ENCODE measurements at regions not wholly inside any gene's neighbourhood (a gene's known extent, or its start where the extent isn't known, plus 50 kb on each side); places are given as distances from the start of the nearest gene placed in this dataset.
"Not testable (repeated sequence)": the region's sequence is repeated elsewhere in the genome, so short reads cannot be mapped to it uniquely, and the experiment has no call there.

DNA sequence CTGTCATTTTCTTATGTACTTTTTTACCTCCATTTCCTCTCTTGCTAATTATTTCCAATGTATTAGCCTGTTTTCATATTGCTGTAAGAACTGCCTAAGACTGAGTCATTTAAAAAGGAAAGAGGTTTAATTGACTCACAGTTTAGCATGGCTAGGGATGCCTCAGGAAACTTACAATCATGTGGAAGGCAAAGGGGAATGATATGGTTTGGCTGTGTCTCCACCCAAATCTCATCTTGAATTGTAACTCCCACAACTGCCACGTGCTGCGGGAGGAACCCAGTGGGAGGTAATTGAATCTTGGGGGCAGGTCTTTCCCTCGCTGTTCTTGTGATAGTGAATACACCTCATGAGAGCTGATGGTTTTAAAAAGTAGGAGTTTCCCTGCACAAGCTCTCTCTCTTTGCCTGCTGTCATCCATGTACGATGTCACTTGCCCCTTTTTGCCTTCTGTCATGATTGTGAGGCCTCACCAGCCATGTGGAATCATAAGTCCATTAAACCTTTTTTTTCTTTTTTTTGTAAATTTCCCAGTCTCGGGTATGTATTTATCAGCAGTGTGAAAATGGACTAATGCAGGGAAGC is 870.0 kb upstream of the INTU start:
- ATAC-seq = no peak
- no peaks in the 10 kb centered on the region for H3K36me3 Mint-ChIP-seq (ENCODE audit: low read depth)
- H3K27ac Mint-ChIP-seq = no peak overlapping the region
- intact Hi-C loops (cut with micrococcal nuclease) = no loop called here
- DNase-seq = no peak
- no peak overlapping the region for H3K4me3 Mint-ChIP-seq
- peaks cover 2% of the 10 kb centered on the region for H3K9me3 Mint-ChIP-seq
- CTCF ChIA-PET = no interaction called here
- POLR2A ChIA-PET = no interaction called here
- H3K4me1 Mint-ChIP-seq (ENCODE audit: low read depth) = no peaks in the 10 kb centered on the region
- TF ChIP-seq, protein P1, sequence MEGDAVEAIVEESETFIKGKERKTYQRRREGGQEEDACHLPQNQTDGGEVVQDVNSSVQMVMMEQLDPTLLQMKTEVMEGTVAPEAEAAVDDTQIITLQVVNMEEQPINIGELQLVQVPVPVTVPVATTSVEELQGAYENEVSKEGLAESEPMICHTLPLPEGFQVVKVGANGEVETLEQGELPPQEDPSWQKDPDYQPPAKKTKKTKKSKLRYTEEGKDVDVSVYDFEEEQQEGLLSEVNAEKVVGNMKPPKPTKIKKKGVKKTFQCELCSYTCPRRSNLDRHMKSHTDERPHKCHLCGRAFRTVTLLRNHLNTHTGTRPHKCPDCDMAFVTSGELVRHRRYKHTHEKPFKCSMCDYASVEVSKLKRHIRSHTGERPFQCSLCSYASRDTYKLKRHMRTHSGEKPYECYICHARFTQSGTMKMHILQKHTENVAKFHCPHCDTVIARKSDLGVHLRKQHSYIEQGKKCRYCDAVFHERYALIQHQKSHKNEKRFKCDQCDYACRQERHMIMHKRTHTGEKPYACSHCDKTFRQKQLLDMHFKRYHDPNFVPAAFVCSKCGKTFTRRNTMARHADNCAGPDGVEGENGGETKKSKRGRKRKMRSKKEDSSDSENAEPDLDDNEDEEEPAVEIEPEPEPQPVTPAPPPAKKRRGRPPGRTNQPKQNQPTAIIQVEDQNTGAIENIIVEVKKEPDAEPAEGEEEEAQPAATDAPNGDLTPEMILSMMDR (IDR thresholded peaks at IDR 0.05) = no peak
- no peaks in the 10 kb centered on the region for H3K27me3 Mint-ChIP-seq

DNA sequence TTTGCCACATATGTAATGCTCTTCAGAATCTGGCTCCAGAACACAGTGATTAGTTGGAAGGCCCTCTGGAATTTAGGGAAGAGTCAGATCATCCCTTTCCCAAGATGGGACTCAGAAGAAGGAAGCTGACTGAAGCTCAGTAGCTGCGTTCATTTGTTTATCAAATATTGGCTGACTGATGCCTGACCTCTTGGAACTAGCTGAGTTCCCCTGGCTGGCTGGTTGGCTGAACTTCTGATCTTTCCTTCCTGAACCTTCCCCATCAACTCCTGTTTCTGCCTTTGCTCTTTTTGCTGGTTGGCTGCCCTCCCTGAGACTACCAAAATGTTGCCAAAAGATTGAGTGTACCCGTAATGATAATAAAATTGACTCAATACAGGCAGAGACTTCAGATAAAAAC is 866.5 kb upstream of the INTU start:
- CTCF ChIA-PET = no interaction called here
- no peaks in the 10 kb centered on the region for H3K36me3 Mint-ChIP-seq (ENCODE audit: low read depth)
- ATAC-seq = no peak
- TF ChIP-seq, protein P1 (IDR thresholded peaks at IDR 0.05) = no peak
- POLR2A ChIA-PET = no interaction called here
- H3K27me3 Mint-ChIP-seq = no peaks in the 10 kb centered on the region
- no peak overlapping the region for H3K27ac Mint-ChIP-seq
- no peaks in the 10 kb centered on the region for H3K4me1 Mint-ChIP-seq (ENCODE audit: low read depth)
- H3K9me3 Mint-ChIP-seq = peaks cover 2% of the 10 kb centered on the region
- intact Hi-C loops (cut with micrococcal nuclease) = no loop called here
- H3K4me3 Mint-ChIP-seq = no peak overlapping the region
- DNase-seq = no peak

DNA sequence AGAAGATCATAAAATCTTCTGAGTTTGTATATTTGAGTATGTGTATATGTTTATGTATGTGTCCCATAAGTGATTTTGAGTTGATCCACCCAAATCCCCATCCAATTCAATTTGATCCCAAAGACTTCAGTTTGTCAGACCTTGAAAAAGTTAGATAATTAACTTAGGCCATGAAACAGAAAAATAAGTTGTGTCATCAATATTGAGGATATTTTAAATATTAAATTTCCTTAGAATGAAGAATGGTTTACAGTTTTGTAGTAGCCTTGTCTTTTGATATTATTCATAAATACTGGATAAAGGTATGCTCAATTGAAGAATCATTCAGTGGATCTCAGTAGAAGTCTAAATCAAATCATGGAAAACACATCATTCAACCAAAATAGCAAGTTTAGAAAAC is 864.4 kb upstream of the INTU start:
- ATAC-seq (no peak), DNase-seq (no peak)
- ChIA-PET CTCF (no interaction called here), POLR2A (no interaction called here)
- H3K27me3 Mint-ChIP-seq = no peaks in the 10 kb centered on the region
- H3K4me3 Mint-ChIP-seq = no peak overlapping the region
- intact Hi-C loops (cut with micrococcal nuclease) = no loop called here
- H3K36me3 Mint-ChIP-seq (ENCODE audit: low read depth) = no peaks in the 10 kb centered on the region
- H3K4me1 Mint-ChIP-seq (ENCODE audit: low read depth) = no peaks in the 10 kb centered on the region
- TF ChIP-seq, protein P1 (IDR thresholded peaks at IDR 0.05) = no peak
- peaks cover 3% of the 10 kb centered on the region for H3K9me3 Mint-ChIP-seq
- H3K27ac Mint-ChIP-seq = no peak overlapping the region

DNA sequence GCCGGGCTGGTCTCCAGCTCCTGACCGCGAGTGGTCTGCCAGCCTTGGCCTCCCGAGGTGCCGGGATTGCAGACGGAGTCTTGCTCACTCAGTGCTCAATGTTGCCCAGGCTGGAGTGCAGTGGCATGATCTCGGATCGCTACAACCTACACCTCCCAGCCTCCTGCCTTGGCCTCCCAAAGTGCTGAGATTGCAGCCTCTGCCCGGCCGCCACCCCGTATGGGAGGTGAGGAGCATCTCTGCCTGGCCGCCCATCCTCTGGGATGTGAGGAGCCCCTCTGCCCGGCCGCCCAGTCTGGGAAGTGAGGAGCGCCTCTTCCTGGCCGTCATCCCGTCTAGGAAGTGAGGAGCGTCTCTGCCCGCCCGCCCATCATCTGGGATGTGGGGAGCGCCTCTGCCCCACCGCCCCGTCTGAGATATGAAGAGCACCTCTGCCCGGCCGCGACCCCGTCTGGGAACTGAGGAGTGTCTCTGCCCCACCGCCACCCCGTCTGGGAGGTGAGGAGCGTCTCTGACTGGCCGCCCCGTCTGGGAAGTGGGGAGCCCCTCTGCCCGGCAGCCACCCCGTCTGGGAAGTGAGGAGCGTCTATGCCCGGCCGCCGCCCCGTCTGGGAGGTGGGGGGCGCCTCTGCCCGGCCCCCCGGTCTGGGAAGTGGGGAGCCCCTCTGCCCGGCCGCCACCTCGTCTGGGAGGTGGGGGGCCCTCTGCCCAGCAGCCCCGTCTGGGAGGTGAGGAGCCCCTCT is 861.8 kb upstream of the INTU start:
- CTCF ChIA-PET; H3K4me1 Mint-ChIP-seq (ENCODE audit: low read depth); H3K27me3 Mint-ChIP-seq; intact Hi-C loops (cut with micrococcal nuclease); DNase-seq; POLR2A ChIA-PET; H3K36me3 Mint-ChIP-seq (ENCODE audit: low read depth); H3K4me3 Mint-ChIP-seq; H3K27ac Mint-ChIP-seq; H3K9me3 Mint-ChIP-seq; ATAC-seq: not testable (repeated sequence)

DNA sequence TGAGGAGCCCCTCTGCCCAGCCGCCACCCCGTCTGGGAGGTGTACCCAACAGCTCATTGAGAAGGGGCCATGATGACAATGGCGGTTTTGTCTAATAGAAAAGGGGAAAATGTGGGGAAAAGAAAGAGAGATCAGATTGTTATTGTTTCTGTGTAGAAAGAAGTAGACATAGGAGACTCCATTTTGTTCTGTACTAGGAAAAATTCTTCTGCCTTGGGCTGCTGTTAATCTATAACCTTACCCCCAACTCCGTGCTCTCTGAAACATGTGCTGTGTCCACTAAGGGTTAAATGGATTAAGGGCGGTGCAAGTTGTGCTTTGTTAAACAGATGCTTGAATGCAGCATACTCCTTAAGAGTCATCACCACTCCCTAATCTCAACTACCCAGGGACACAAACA is 861.1 kb upstream of the INTU start:
- ATAC-seq; H3K36me3 Mint-ChIP-seq (ENCODE audit: low read depth); H3K9me3 Mint-ChIP-seq; DNase-seq; H3K4me1 Mint-ChIP-seq (ENCODE audit: low read depth); H3K4me3 Mint-ChIP-seq; H3K27ac Mint-ChIP-seq; intact Hi-C loops (cut with micrococcal nuclease); POLR2A ChIA-PET; H3K27me3 Mint-ChIP-seq; CTCF ChIA-PET: not testable (repeated sequence)

DNA sequence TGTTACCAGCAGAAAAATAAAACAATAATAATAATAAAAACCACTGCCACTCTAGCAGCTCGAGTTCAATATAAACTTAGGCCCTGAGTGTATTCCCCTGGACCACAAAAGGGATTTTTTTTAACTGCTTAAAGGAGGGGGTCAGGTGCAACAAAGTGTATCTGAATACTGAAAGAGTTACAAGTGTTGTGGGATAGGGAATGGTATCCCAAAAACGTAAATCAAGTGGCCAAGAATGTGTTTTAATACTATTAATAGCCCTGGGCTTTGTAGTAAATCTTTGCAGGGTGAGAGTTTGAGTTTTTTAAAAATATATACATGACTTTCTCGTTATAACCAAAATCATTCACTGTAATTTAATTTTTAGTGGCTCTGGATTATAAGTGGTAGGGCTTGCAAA is 860.1 kb upstream of the INTU start:
- CTCF ChIA-PET = no interaction called here

More for the DNA sequence above, 860.1 kb upstream of the INTU start:
- H3K27me3 Mint-ChIP-seq = no peaks in the 10 kb centered on the region
- no peak overlapping the region for H3K27ac Mint-ChIP-seq
- intact Hi-C loops (cut with micrococcal nuclease) = no loop called here
- TF ChIP-seq, protein P1 (IDR thresholded peaks at IDR 0.05) = no peak
- ATAC-seq = no peak
- H3K4me1 Mint-ChIP-seq (ENCODE audit: low read depth) = no peaks in the 10 kb centered on the region
- H3K9me3 Mint-ChIP-seq = peaks cover 2% of the 10 kb centered on the region
- no peak for DNase-seq
- H3K36me3 Mint-ChIP-seq (ENCODE audit: low read depth) = no peaks in the 10 kb centered on the region
- POLR2A ChIA-PET = no interaction called here
- H3K4me3 Mint-ChIP-seq = no peak overlapping the region
